Breast epithelium (tissue), 4 donors: ENCODE measurements at regions not wholly inside any gene's neighbourhood (a gene's known extent, or its start where the extent isn't known, plus 50 kb on each side); places are given as distances from the start of the nearest gene placed in this dataset.

Experiments
- DNase-seq, 2 donors: peaks; one replicate each; pipeline ENCODE4 v3.0.0-alpha.2; 2019; ENCODE audit warnings: low spot score in 2 of 2
- H3K27ac ChIP-seq, 2 donors: fragments of 200-600 bp; sonication (generic) in 1 of 2; one replicate each; pipeline ENCODE4 v1.5.1; 2016 to 2019; ENCODE audit warnings: mild to moderate bottlenecking in 1 of 2
- H3K27me3 ChIP-seq, 2 donors: fragments of 200-600 bp; sonication (generic) in 1 of 2; one replicate each; pipeline versions ENCODE4 v1.5.1 to v1.6.0; 2017 to 2019; ENCODE audit warnings: control low read depth in 1 of 2, mild to moderate bottlenecking in 1 of 2
- H3K36me3 ChIP-seq: fragments of 200-600 bp; one replicate; pipeline ENCODE4 v1.5.1; 2019
- H3K4me1 ChIP-seq, 2 donors: fragments of 200-600 bp; sonication (generic); one replicate each; pipeline ENCODE4 v1.5.1; 2016 to 2019; ENCODE audit warnings: control low read depth in 1 of 2
- H3K4me3 ChIP-seq, 3 donors: fragments of 200-600 bp; sonication (generic); 1 replicate in 2 of 3; 2 replicates in 1 of 3; pipeline ENCODE4 v1.5.1; 2016 to 2019; ENCODE audit warnings: mild to moderate bottlenecking in 3 of 3, moderate library complexity in 2 of 3
- H3K9me3 ChIP-seq, 2 donors: fragments of 200-600 bp; sonication (generic) in 1 of 2; one replicate each; pipeline ENCODE4 v1.5.1; 2016 to 2019; ENCODE audit warnings: control low read depth in 1 of 2
- CTCF ChIP-seq, 3 donors: fragments of 450-650 bp; IDR thresholded peaks; one replicate each; pipeline ENCODE4 v1.5.1; 2016 to 2017; ENCODE audit warnings: antibody characterized with exemption in 3 of 3, mild to moderate bottlenecking in 3 of 3, moderate library complexity in 3 of 3
- POLR2A ChIP-seq: fragments of 450-650 bp; IDR thresholded peaks from one replicate; pipeline ENCODE4 v1.6.1; 2016; ENCODE audit warnings: antibody characterized with exemption, mild to moderate bottlenecking, moderate library complexity
- POLR2AphosphoS5 ChIP-seq, 3 donors: sonication (generic); formaldehyde crosslinking; IDR thresholded peaks; one replicate each; pipeline ENCODE4 v1.6.1; 2017; ENCODE audit warnings: antibody characterized with exemption in 3 of 3
- intact Hi-C: fragments of 100-400 bp; cut with DNase I; formaldehyde crosslinking; loops from one replicate; pipeline ENCODE4 v1.15.1; 2023; ENCODE audit warnings: low total_unique reads

DNA sequence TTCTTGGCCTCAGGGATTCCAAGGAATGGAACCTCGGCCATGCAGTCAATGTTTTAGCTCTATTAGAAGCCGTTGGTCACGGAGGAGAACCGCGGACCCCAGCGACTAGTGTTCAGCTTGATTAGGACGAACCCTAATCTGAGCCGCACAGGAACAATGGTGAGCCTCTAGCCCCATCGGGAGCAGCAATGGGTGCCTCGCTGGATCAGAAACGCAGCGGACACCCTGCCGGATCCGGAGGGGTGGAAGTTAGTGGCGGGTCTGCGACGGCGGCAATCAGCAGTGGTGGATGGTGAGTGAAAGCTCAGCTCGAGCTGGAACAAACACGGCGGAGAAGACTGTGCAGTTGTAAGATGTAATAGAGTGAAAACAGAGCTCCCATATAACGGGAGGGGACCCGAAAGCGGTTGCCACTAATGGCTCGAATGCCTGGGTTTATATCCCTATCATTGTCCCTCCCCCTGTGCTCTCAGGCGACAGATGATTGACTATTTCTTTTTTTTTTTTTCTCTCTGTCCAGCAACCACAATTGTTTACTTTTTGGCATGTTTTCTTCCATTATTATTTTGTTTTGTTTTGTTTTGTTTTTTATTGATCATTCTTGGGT is 127.7 kb downstream of the ZNF664 start:
- no peak overlapping the region for H3K27ac ChIP-seq
- no peak for TF ChIP-seq POLR2AphosphoS5 (IDR thresholded peaks at IDR 0.05)
- TF ChIP-seq CTCF (IDR thresholded peaks at IDR 0.05) = no peak
- TF ChIP-seq POLR2A = no peak
- intact Hi-C loops = no loop called here
- H3K36me3 ChIP-seq = no peaks in the 10 kb centered on the region
- no peak for DNase-seq
- no peaks in the 10 kb centered on the region for H3K9me3 ChIP-seq
- no peaks in the 10 kb centered on the region for H3K4me1 ChIP-seq
- no peaks in the 10 kb centered on the region for H3K27me3 ChIP-seq
- no peak overlapping the region for H3K4me3 ChIP-seq

- intact Hi-C loops = no loop called here
- H3K36me3 ChIP-seq = no peaks in the 10 kb centered on the region
- H3K27ac ChIP-seq = no peak overlapping the region
- H3K27me3 ChIP-seq = no peaks in the 10 kb centered on the region
- no peak for DNase-seq
- no peak for TF ChIP-seq POLR2A
- no peak for TF ChIP-seq POLR2AphosphoS5 (IDR thresholded peaks at IDR 0.05)
- TF ChIP-seq CTCF (IDR thresholded peaks at IDR 0.05) = no peak
- no peaks in the 10 kb centered on the region for H3K9me3 ChIP-seq
- H3K4me3 ChIP-seq = no peak overlapping the region
- no peaks in the 10 kb centered on the region for H3K4me1 ChIP-seq
These were observed 132.5 kb downstream of the ZNF664 start for GRCh38 chr12:124105546-124105945.

DNA sequence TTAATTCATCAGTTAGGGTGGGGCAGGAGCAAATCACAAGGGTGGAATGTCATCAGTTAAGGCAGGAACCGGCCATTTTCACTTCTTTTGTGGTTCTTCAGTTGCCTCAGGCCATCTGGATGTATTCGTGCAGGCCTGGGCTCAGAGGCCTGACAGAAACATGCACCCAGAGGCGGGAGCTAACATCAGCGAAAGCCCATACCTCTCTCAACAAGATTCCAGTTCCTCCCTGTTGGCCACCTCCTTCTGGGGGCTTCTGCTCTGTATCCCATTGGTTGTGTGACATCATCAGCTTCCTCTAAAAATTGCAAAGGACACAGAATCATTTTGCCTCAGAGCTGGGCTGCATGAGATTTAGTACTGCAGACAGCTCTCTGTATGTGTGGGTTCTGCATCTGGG is 134.3 kb downstream of the ZNF664 start:
- no peaks in the 10 kb centered on the region for H3K27me3 ChIP-seq
- TF ChIP-seq CTCF (IDR thresholded peaks at IDR 0.05) (no peak), POLR2A (no peak), POLR2AphosphoS5 (IDR thresholded peaks at IDR 0.05) (no peak)
- intact Hi-C loops = no loop called here

GRCh38 chr12:124109760-124110159 is 136.7 kb downstream of the ZNF664 start:
- no peaks in the 10 kb centered on the region for H3K4me1 ChIP-seq
- no peaks in the 10 kb centered on the region for H3K27me3 ChIP-seq
- H3K9me3 ChIP-seq = peaks cover 0 to 7% of the 10 kb centered on the region in 2 donors
- H3K36me3 ChIP-seq = no peaks in the 10 kb centered on the region
- DNase-seq = no peak
- intact Hi-C loops = no loop called here
- no peak for TF ChIP-seq CTCF (IDR thresholded peaks at IDR 0.05)
- no peak for TF ChIP-seq POLR2A
- TF ChIP-seq POLR2AphosphoS5 (IDR thresholded peaks at IDR 0.05) = no peak
- H3K27ac ChIP-seq = no peak overlapping the region
- no peak overlapping the region for H3K4me3 ChIP-seq

More for the DNA sequence above, 134.3 kb downstream of the ZNF664 start:
- Histone ChIP-seq H3K9me3 (no peaks in the 10 kb centered on the region), H3K36me3 (no peaks in the 10 kb centered on the region), H3K4me1 (no peaks in the 10 kb centered on the region), H3K27ac (no peak overlapping the region), H3K4me3 (no peak overlapping the region)
- DNase-seq = no peak

DNA sequence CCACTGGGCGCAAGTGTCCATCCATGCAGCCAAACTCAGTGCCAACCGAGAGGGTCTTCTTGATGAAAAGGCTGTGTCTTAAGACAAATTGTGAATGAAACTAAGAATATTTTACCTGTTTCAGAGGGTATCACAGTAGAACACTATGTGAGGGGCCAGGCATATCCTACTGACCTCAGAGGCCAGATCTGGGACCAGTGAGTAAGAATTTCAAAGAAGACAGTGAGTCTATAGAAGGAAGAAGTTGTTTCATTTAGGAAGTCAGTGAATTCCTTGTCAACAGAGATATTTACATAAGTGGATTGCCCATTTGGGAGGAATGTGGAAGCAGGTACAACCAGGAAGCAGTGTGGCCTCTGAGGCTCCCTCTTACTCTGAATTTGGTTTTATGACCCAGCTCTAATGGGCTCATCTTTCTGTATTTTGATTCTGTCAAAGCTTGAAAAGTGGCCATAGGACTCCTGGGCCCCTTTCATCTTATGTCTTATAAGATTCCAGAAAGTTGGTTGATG is 137.4 kb downstream of the ZNF664 start:
- no peaks in the 10 kb centered on the region for H3K27me3 ChIP-seq
- H3K9me3 ChIP-seq = peaks cover 0 to 7% of the 10 kb centered on the region in 2 donors
- H3K4me1 ChIP-seq = no peaks in the 10 kb centered on the region
- no peaks in the 10 kb centered on the region for H3K36me3 ChIP-seq
- TF ChIP-seq POLR2AphosphoS5 (IDR thresholded peaks at IDR 0.05) = no peak
- TF ChIP-seq CTCF (IDR thresholded peaks at IDR 0.05) = no peak
- TF ChIP-seq POLR2A = no peak
- no peak overlapping the region for H3K4me3 ChIP-seq
- no peak for DNase-seq
- H3K27ac ChIP-seq = no peak overlapping the region
- intact Hi-C loops = no loop called here
